HG03520 (cell line): ENCODE measurements at regions not wholly inside any gene's neighbourhood (a gene's known extent, or its start where the extent isn't known, plus 50 kb on each side); places are given as distances from the start of the nearest gene placed in this dataset.

Experiments used
- ATAC-seq: cut with Tn5 transposase; IDR thresholded peaks from one replicate; pipeline ENCODE4 v1.9.1; 2021; ENCODE audit warnings: mild to moderate bottlenecking, moderate library complexity; ENCODE audit not compliant: unreplicated experiment

DNA sequence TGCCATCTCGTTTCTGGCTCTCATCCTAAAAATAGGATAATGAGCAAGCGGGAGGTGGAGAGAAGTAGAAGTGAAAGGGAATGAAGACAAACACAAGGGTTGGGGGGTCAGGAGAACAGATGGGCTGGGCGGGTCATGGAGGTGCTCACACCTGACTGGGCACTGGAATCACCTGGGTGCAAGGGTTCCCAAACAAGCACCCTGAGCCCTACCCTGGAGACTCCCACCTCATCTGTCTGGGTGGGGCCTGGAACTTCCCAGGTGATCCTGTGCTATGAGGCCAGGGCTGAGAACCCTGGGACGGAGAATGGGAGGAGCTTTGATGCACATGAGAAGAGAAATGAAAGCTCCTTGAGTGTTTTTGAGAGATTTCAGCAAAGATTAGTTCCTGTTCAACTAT, 223.6 kb downstream of the ANKRD60 start:
- ATAC-seq = no peak

DNA sequence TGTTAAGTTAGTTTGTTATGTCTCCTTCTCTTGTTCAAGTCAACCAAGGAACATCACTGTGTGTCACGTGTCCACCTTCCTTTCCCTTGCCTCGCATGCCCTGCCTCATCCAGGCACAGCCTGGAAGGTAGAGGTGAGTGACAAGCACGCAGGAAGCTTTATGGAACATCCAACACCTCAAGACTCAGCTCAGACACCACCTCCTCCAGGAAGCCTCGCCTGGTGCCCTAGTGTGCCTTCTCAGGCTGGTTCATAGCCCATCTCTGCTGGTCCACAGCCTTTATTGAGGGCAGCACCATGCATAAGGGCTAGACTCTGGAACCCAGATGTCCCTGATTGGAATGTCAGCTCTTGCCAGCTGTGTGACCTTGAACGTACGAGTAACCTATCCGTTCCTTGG, 224.3 kb downstream of the ANKRD60 start:
- no peak for ATAC-seq

DNA sequence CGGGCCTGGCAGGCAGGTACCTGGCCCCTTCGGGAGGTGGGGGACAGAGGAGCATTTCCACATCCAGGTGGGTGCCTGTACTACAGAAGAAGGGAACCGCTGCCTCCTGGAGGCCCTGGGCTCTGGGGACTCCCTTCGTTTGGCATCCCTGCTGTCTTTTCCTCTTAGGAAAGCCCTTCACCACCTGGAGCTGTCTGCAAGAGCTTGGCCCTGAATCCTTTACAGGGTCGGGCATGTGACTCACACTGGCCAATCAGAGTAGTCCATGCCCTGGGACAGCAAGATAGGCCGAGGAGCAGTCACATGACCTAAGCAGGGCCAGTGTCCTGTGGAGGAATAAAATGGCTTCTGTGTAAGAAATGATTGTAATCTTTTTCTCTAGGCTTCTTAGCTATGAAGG, 224.9 kb downstream of the ANKRD60 start:
- ATAC-seq = no peak

DNA sequence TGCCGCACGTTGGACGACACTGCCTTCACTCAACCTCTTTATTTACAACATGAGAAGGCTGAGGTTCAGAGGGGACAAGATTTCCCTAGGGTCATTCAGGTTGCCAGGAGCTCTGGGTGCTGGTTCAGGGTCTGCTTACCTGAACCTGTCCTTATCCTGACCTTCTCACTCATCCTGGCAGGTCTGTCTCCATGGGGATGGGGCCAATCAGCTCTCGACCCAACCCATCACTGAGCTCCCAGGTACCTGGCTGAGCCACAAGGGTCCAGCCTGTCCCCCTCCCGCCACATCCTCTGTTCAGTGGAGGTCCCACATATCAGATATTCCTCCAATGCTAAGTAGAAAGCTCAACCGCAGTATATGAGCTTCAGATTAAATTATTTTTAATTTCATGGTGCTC, 225.6 kb downstream of the ANKRD60 start:
- no peak for ATAC-seq

DNA sequence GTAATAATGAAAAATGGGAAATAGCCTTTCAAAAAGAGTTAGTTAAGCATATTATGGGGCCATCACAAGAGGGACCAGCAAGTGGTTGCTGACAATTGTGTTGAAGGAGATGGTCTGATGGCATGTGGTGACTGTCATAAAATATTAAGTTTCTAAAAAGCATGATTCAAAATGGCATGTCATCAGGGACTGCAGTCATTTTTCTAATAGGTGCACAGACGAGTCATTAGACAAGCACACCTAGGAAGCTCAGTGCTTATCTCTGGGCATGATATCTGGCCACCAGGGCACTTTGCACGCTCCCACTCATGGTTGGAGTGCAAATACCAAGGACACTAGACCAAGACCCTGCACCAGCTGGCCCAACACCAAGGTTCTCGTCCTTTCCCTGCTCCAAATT, 226.5 kb downstream of the ANKRD60 start:
- no peak for ATAC-seq

DNA sequence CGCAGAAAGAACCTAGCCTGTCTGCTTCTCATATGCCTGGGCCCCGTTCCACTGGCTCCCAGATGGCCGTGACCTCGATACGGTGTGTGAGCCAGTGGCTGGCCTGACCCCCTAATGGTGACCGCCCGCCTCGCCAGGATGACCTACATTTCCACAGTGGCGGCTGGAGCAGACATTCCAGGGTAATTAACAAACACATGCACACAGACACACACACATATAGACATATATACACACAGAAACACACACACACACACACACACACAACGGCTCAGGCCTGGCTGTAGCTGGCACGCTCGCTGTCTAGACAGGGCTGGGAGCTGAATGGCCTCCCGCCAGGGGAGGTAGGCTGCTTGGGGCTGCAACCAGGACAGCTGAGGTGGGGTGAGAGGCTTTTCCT, 227.1 kb downstream of the ANKRD60 start:
- no peak for ATAC-seq

DNA sequence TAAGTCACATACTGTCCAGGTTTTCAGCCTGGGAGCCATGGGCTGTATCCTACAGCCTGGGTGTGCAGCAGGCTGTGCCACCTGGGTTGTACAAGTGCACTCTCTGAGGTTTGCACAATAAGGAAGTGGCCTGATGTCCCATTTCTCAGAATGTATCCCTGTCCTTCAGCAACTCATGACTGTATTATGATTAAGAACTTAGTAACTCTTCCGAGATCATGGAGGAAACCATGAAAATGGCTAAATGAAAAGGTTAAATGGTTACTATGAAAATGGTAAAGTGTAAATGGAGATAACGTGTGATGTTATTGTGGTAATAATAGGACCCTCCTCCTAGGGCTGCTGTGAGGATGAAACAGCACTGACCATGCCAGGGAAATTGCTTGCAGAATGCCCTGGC, 227.6 kb downstream of the ANKRD60 start:
- no peak for ATAC-seq

DNA sequence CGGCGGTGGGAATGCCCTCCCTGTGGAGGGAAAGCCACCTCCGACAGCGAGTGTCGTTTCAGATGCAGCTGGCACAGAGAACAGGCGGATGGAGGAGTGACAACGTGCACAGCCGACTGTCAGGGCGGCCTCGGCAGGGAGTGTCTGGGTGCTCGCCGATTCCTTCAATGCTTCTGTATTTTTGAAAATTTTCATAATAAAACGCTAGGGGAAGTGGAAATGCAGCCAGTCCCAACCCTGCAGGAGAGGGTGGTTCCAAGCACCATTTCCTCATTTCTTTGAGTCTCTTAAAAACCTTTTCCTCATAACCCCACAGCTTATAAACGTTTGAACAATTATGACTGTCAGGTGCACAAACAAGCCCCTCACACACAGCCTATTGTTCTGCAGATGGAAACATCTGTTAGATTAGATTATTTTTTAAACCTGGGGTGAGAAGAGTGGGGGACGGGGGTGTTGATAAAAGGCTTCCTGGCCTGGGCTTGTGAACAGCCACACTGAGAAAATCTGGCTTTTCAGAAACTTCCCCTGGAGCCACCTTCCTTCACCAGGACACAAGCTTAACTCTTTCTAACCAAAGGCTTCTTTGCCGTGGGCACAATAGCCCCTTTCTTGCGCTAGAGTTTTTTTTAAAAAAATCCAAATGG, 228.9 kb downstream of the ANKRD60 start:
- ATAC-seq = no peak

DNA sequence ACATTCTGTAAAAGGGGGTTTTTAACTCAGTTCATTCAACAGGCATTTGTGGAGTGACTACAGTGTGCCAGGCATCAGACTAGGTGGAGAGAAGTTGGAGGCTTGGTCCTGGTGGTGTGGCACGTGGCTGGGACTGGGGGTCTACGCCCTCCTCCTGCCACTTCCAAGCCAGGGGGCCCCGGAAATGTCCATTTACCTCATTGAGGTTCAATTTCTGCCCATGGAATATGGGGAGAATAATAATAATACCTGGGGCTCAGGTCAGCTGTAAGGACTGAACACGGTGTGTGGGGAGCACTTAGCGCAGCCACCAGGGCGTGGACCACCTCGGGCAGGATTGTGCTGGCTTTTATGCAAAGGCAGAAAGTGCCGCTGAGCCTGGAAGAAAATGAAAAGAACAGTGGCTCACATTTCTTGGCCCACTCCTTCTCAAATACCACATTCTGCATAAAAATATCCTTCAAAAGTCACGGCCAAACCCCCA, 229.4 kb downstream of the ANKRD60 start:
- no peak for ATAC-seq

DNA sequence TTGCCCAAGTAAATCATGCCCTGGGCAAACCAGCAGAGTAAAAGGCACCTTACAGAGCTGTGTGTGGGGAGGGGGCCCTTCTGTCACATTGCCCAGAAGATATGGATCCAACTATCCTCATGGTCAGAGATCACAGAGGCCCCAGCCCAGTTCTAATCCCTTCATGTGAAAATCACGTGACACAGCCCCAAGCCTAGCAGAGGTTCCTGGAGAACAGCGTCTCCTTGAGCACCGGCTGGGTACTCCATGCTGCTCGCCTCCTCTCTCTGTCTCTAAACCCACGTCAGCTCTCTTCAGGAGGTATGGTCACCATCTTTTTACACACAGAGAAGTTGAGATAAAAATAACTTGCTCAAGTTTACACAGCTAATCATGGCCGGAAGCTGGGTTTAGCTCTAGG, 230.2 kb downstream of the ANKRD60 start:
- no peak for ATAC-seq

DNA sequence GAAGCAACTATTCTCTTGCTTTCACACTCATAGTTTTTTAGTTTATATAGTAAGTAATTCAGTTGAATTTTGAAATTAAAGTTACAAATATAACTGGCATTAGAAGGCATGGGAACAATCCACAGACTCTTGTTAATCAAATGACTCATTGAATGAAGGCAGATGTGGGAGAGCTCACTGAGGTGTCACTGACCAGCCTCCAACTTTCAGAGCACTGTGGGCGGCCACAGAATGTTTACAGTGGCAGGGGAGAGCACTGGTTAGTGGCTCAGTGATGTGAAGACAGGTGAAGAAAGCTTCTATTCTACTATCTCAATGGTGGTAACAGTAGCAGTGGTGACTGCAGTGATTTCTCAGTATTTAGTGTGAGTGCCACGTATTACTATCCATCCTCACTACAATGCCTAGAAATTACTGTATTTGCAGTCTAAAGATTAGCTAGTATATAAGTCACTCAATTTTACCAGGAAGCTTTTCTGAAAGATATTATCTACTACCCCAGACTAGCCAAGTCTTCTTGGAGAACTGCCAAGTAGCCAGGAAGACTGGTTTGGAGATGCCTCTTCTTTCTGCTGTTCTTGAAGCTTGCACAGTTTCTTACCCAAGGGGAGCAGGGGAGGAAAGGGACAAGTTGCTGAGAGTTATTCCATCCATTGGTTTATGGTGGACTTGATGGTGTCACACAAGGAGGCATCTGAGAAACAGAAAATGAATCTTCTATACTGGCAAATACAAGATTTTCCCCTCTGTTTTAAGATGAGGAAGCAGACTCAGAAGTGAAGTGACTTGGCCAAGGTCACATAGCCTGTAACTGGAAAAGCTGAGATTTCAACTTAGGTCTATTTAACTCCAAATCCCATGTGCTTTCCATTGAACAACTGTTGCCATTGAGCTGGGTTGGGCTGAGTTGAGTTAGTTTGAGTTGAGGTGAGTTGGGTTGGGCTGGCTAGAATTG, 231.2 kb downstream of the ANKRD60 start:
- no peak for ATAC-seq

DNA sequence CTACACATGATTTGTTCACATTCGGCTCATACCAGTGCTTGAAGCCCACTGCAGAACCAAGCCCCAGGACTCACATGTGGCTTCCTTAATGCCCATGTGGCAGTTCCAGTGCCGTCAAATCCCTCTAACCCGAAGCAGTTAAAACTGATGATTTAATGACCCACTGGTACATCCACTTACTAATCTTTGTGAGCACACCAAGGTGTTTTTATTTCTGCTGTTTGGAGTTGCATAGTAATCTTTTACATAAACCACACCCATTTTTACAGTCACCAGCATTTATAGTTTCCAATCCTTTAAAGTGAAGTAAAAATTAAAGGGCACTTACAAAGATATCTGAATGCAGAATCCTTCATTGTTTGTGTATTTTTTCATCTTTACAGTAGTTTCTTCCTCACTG, 232.0 kb downstream of the ANKRD60 start:
- no peak for ATAC-seq

DNA sequence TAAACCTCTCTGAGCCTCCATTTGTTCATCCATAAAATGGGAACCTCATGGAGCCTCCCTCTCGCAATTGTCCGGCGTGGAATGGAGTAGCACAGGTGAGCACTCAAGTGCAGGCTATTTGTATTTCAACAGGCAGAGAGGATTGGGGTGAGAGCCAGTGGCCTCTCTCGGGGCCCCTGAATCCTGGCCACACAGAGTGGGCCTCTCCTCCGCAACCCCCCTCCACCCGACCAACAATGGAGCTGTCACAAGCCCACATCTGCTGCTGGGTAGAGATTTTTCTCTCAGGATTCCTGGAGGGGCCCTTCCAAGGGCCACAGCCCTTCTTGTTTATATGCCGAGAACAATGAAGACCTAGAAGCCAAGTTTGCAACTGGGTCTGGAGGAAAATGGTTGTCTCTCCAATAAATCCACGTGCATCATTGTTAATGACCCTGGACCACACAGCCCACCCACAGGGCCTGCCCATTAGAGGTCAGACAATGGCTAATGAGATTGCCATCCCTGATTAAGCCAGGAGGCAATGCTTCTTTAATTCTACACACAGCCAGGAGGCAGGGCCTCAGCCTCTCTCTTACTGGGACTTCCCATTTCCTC, 233.0 kb downstream of the ANKRD60 start:
- ATAC-seq = no peak

DNA sequence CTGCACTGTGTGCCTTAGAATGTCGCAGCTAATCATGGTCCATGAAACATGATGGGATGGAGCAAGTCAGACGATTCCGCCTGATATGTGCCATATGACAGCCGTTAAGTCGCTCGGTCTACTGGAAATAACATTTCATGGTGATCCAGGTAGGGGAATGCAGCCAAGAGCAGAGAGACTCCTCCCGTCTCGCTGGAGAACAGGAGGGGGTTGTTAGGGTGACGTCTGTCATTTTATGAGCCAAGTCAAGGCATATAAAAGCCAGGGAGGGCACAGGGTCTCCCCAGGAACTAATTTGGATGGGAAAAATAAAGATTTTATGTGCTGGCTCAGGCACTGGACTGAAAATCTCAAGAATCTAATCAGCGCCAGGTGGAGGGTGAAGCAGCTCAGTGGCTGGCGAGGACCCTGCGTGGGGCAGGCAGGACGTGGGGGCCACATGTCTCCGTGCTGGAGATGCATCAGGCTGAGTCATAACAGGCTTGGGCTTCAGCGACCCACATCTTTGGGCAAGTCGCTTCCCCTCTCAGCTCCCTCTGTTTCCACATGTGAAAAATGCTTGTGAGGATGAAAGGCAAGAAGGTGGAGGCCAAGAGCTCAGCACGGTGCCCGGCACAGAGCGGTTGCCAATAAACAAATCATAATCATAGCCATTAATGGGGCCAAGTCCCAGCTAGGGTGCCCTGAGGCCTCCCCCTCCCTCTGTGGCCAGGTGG, 234.6 kb downstream of the ANKRD60 start:
- no peak for ATAC-seq

DNA sequence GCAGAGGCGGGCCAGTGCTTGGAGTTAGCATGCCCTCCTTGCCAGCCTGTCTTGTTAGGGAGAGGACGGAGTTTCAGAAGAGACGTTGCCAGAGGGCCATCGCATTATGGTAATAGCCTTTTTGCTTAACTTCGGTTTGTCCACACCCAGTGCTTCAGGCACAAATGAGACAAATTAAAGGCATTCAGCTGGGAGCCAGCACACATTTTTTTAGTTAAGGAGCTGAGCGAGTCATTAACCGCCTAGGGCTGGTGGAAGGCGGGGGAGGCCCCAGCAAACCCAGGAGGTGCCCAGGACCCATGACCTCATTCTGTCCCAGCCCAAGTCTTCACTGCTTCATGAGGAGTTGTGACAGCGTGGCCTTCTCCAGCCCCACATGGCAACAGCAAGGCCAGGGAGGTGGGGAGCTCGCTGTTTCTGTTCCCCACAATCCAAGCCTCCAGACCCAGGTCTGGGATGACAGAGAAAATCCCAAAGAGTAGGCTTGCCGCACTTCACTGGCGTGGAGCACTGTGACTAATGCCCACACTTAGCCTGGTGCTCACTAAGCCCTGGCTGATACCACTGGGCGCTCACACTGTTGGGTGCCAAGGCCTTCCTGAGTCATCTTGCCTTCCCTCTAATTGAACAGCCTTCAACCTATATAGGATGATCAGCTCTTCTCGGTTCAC, 237.1 kb downstream of the ANKRD60 start:
- ATAC-seq = no peak

DNA sequence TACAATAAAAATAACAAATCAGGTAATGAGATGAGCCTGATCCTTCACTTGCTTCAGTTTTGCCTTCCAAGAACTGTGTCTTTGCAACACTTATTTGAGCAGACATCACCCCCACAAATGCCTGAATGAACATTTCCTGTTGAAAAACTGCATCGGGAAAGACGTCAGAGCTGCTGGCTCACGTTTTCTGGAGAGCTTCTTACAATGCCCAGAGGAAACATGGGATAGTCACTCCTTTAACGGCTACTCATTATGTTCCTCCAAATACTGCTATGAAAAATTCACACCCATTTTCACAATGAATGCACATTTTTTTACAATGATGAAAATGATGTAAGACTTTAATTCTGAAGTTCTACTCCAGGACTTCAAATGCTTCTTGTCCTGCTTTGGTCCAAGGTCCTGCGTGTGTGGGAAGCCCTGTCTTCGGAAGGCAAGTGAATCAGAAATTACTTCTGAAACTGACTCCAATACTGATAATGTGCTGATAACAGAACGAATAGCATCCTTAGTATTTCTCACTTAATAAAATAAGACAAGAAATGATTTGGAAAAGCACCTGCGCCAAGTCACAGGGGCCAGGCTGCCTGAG, 238.0 kb downstream of the ANKRD60 start:
- ATAC-seq = no peak

DNA sequence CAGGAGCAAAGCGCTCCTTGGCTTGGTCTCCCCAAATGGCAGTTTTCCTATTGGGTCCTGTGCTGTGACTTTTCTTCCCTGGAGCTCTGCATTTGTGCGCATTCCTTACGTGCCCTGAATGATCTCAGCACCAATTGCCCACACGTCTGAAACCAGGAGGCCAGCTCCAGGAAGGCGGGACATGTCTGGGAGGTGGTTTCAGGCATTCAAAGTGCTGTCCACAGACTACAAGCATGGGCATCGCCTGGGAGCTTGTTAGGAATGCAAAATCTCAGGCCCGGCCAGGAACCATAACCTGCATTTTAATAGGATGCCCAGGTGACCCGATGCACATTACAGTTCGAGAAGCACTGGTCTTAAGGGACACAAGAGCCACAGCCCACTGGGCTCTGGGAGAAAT, 239.6 kb downstream of the ANKRD60 start:
- ATAC-seq = no peak

DNA sequence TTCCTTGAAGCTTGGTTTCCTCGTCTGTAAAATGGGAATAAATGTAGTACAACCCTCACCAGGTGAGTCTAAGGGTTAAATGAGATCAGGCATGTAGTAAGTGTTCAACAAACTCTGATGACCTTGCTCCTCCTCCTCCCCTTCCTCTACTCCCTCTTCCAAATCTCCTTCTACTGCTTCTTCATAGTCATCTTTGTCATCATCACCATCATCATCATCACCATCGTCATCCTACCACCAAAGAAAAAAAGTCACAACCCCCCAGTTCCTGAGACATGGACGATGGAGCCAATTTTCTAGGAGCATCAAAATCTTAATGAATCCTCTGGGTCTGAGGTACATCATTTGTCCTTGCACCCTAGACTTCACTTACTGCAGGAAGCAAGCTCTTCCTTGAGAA, 240.0 kb downstream of the ANKRD60 start:
- no peak for ATAC-seq

DNA sequence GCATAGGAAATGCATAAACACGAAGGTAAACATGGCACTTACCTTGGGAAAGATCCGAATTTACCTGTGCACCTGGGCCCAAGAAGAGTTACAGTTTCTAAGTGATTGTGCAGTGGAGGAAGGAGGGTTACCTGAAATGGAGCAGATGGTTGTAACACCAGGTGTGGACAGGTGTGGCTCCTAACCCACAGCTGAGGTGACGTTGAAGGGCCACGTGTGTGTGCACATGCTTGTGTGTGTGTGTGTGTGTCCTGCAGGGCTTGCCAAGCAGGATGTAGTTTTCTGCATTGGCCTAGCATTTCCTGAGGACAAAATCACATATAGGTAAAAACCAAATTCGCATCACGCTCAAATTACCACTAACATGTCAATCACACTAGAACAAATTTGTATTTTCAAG, 240.8 kb downstream of the ANKRD60 start:
- ATAC-seq = no peak

DNA sequence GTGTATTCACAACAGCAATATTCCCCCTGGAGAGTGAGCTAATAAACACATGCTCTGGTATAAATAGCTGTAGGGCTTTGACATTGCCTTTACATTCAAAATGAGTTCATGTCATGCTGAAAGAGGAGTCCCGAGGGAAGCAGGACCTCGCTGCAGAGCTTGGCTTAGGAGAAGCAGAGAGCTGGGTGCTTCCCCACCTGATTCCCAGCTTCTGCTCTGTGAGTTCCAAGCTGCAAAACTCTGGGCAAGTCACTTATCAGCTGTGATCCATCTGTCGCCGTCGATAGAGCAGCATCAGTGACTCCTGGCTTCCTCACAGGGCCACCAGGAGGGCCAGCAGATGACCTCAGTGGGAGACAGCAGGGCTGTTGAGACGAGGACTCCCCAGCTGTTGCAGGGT, 241.8 kb downstream of the ANKRD60 start:
- no peak for ATAC-seq
